ENCODE measurements at regions not wholly inside any gene's neighbourhood (a gene's known extent, or its start where the extent isn't known, plus 50 kb on each side); places are given as distances from the start of the nearest gene placed in this dataset.

GRCh38 chr16:80910434-80910833 lies 96.3 kb downstream of the CMC2 start:
- no peak overlapping the region for H3K9ac ChIP-seq (ENCODE audit: extremely low read depth, insufficient read length, low read length)
- no peaks in the 10 kb centered on the region for H3K4me1 Mint-ChIP-seq
- H4K91ac ChIP-seq (ENCODE audit: insufficient read length, low read depth, low read length), result no peak overlapping the region
- no peaks in the 10 kb centered on the region for H3K79me1 ChIP-seq (ENCODE audit: insufficient read depth, low read depth, low read length, poor library complexity, severe bottlenecking)
- H3K27ac ChIP-seq (ENCODE audit: insufficient read length, low read depth, low read length), result no peak overlapping the region
- no peaks in the 10 kb centered on the region for H3K4me1 ChIP-seq (ENCODE audit: insufficient read depth, low read length)
- no peak overlapping the region for H3K23ac ChIP-seq (ENCODE audit: insufficient read length, low read depth, low read length)
- H3K4me2 ChIP-seq (ENCODE audit: insufficient read depth, insufficient read length, low read length), result no peak overlapping the region
- no peak overlapping the region; the same call in 1 of the 2 replicates for H3K14ac ChIP-seq (ENCODE audit: insufficient read depth, low read length)
- no peak overlapping the region for H2BK20ac ChIP-seq (ENCODE audit: low read depth, low read length, poor library complexity, severe bottlenecking)
- H3K4me3 Mint-ChIP-seq, result no peak overlapping the region
- H2BK5ac ChIP-seq (ENCODE audit: insufficient read length, low read length), result no peak overlapping the region
- H3K56ac ChIP-seq (ENCODE audit: insufficient read length, low read depth, low read length), result no peak overlapping the region
- H3K27me3 ChIP-seq (ENCODE audit: insufficient read depth, low read length), result no peaks in the 10 kb centered on the region
- peaks cover 5% of the 10 kb centered on the region for H3K9me3 ChIP-seq (ENCODE audit: control insufficient read depth, low read depth, low read length)
- H2BK12ac ChIP-seq (ENCODE audit: insufficient read length, low read depth, low read length), result no peak overlapping the region
- no peak for TF ChIP-seq CTCF (conservative IDR thresholded peaks at IDR 0.05)
- H3K23me2 ChIP-seq (ENCODE audit: insufficient read length, low read depth, low read length, poor library complexity, severe bottlenecking), result no peaks in the 10 kb centered on the region
- no peak overlapping the region for H3K18ac ChIP-seq (ENCODE audit: insufficient read length, low read depth, low read length)
- H2BK120ac ChIP-seq (ENCODE audit: low read depth, low read length, poor library complexity, severe bottlenecking), result no peak overlapping the region
- H2BK15ac ChIP-seq (ENCODE audit: low read depth, low read length), result no peak overlapping the region
- H3K9me3 Mint-ChIP-seq, result peaks cover 7 to 8% of the 10 kb centered on the region in 2 experiments
- no peak overlapping the region for H3K4ac ChIP-seq (ENCODE audit: low read depth, low read length)
- H3T11ph ChIP-seq (ENCODE audit: low read length), result no peak overlapping the region
- H3K27ac Mint-ChIP-seq, result no peak overlapping the region
- no peaks in the 10 kb centered on the region for H3K79me2 ChIP-seq (ENCODE audit: insufficient read depth, low read length)
- H4K8ac ChIP-seq (replicated peaks; ENCODE audit: insufficient read length, low read depth, low read length), result no peak overlapping the region
- H3K27me3 Mint-ChIP-seq (ENCODE audit: low read depth), result peaks cover 9% of the 10 kb centered on the region
- H2AFZ ChIP-seq (ENCODE audit: low read length), result no peak overlapping the region
- H4K5ac ChIP-seq (ENCODE audit: insufficient read length, low read depth, low read length), result no peak overlapping the region
- H3K36me3 Mint-ChIP-seq (ENCODE audit: insufficient read depth in 1 of 3, low read depth in 3 of 3), result peaks cover 0 to 4% (median 3%) of the 10 kb centered on the region in 3 experiments; a peak in 3 of 7 replicates
- H2AK5ac ChIP-seq (ENCODE audit: insufficient read length, low read length), result no peak overlapping the region
- H4K20me1 ChIP-seq (ENCODE audit: control insufficient read depth, insufficient read depth, insufficient read length), result no peaks in the 10 kb centered on the region
- no peak for DNase-seq
- WGBS (ENCODE audit: extremely low coverage, insufficient read length, low lambda C conversion rate), result no CpG with 5 or more reads among the region's 2 CpGs
